Activated T-cell treated with anti-CD3 and anti-CD28 coated beads for 1 hour (primary cell): ENCODE measurements at regions not wholly inside any gene's neighbourhood (a gene's known extent, or its start where the extent isn't known, plus 50 kb on each side); places are given as distances from the start of the nearest gene placed in this dataset.

ENCODE experiments used
- DNase-seq: peaks from one replicate; pipeline ENCODE4 v3.0.0-alpha.2; 2020; ENCODE audit warnings: low read depth

DNA sequence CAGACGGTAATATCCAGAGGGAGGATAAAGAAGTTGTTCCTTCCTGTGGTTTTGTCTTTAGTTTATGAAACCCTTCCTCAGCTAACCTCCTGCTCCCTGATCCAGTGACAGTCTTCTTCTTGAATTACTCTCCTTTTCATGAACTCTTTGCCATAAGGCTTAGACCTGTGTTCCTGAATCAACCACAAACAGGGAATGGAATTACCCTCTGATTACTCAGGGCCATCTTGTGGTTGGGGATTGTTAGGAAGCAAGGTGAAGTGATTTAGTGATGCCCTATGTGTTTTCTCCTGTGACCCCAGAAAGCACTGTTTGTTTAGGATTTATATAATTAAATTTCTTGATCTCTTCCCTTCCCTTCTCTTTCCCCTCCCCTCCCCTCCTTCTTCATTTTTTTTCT, 409.1 kb downstream of the TAF11L14 start:
- no peak for DNase-seq

DNA sequence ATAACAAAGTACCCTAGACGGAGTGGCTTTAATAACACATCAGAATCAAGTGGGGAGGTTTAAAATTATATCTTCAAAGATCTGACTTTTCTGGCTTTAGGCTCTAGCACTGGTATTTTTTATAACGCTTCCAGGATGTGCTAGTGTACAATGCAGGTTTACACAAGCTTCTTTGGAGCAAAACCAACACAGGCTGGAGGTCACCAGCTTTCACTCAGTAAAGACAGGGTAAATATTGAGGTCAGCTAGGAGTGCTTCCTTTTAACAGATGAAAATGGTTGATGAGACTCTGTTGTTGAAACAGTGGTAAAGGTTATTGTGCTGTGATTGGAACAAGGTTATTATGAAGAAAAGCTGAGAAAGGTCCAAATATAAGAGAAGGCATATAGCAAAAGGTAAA, 414.2 kb downstream of the TAF11L14 start:
- no peak for DNase-seq

DNA sequence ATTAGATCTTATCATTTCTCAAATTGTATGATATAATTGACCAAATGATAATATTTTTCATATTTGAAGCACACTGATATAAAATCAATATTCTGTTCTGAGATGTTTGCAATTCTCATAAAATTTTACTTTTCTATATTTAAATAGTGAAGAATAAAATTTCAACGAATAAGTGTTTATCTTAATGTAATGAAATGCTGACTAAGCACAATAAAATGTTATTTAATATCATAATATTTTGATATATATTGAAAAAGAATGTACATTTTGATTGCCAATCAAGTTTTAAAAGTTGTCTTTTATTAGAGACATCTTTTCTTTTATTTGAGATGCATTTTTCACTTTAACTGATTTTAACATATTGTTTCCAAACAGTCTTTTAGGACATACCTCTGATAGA, 416.1 kb downstream of the TAF11L14 start:
- DNase-seq, result no peak

DNA sequence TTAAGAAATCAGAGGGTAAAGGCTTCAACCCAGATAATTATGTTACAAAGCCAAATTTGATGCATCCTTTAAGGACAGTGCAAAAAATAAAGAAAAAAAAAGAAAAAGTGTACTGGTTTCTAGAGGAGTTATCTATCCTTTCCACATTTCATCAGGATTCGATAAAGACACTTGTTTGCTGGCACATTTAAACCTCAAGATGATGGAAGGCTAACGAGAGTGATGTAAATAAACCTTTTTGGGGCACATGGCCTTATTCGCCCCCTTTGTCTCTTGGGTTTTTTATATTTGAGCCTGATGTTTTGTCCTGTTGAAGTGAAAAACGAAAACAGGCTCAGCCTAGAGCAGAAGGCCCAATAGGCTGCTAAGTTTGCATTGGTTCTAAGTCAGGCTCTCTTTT, 416.5 kb downstream of the TAF11L14 start:
- no peak for DNase-seq

DNA sequence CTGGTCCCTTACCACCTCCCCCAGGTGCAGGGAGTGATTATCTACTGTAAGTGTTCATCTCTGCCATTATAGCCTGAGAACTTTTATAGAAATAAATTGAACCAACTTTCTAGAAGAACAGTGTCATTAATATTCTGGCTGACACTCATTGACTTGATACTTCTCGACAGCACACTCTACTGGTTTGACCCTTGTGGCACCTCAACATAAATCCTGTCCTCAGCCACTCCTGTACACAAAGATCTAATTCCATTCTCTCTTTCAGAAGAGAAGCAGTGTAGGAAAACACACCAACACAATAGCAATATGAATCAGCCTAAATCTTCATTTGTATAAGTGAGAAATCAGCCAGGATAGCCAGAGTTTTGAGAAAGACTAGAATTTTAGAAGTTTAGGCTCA, 417.7 kb downstream of the TAF11L14 start:
- no peak for DNase-seq

DNA sequence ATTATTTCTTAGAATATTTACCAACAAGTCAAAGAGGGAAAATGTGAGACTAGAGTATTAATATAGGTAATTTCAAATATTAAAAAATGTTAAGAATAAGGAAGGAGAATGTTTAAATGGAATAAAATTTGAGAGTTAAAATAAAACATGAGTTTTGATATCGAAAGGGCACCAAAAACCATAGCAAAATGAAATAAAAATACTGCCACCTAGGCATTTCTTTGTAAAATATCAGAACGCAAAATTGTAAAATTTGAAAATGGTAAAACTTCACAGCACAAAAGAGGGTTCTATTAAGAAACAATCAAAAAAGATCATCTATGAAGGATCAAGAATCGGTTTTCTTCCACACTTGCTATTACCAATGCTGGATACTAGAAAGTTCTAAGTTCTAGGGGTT, 418.3 kb downstream of the TAF11L14 start:
- no peak for DNase-seq

DNA sequence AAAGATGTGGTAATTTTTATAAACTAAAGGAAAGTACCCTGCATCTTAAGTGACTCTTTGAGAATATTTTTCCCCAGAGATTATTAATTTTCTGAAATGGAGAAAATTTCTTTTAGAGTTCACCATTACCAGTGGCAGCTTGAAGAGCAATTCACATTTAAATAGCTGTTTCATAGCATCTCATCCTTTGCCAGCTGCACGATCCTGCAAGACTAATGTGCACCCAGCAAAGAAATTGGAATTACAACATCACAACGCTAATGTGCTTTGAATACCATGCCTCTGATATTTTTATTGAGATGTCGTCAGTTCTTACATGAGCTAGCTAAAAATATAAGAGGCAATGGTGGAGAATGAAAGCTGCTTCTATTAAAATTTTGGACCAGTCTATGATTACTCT, 423.5 kb downstream of the TAF11L14 start:
- DNase-seq, result no peak

DNA sequence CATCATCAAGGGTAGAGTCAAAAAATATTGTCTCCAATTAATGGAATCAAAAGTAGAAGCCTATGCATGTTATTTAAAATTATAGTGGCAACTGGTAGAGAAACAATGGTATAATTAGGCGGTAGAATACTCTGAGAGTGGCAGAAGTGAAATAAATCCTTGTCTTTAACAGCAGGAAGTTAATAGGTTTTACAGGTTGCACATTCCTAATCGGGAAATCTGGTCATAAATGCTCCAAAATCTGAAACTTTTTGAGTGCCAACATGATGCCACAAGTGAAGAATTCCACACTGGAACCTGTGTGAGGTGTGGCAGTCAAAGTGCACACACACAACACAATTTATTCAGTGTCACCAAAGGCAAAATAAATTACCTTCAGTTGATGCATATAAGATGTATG, 433.4 kb downstream of the TAF11L14 start:
- DNase-seq, result no peak

DNA sequence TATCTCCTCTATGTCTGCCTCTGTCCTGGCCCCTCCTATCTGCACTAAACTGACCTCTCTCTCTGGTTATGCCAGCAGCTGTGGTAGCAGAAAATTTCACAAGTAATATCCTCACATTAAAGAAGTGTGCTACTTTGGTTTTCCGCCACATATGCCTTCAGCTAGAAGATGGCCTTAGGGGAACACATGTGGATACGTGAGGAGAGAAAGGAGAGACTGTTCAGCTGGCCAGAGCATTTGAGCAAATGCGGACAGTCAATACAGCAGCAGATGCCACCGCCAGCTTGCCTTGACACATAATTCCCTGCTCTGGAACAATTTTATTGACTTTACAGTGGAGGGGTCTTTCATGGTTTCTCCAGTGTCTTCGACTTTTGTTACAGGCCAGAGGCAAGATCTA, 434.6 kb downstream of the TAF11L14 start:
- no peak for DNase-seq

DNA sequence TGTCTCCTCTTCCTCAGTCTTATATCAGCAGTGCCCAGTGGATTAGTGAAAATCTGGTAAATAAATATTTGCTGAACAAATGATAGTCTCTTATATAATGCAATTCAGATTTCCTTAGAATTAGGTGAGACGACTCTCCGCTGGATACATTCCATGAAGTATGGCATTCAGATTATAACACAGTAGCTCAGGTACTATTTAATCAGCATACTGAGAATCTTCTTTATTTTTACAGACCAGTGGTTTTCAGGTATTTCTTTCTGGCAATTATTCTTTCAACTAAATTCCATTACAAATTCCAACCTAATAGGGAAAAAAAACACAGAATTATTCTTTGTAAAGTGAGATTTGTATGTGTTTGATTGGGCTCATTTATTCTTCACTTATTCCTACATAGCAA, 435.5 kb downstream of the TAF11L14 start:
- no peak for DNase-seq

DNA sequence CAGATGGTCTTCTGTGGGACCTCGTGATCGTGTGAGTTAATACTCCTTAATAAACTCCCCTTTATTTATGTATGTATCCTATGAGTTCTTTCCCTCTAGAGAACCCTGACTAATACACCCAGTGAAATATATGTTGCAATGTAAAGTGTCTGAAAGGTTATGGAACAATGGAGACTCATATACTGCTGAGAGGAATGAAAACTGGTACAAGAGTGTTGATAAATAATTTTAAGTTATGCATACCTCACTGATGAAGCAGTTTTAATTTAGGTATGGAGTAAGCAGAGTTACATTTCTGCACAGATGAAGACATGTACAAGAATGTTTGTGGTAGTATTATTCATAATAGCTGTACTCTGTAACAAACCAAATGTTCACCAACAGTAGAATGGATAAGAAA, 438.3 kb downstream of the TAF11L14 start:
- DNase-seq, result no peak

DNA sequence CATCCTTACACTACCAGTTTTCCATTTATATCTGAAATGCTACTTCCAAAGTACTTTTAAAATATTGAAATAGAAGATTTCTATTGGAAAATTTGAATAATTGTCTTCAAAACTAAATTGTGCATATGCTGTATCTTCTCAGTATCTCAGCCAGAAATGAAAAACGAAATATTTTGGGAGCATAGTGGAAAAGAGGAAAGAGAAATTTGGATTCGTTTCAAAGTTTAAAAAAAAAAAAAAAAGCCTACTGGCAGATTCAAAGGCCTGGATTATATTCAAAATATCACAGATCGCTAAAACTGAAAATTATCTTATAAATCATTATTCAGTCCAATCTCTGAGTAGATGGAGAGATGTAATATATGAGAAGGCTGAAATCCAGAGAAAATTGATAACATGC, 440.7 kb downstream of the TAF11L14 start:
- no peak for DNase-seq

DNA sequence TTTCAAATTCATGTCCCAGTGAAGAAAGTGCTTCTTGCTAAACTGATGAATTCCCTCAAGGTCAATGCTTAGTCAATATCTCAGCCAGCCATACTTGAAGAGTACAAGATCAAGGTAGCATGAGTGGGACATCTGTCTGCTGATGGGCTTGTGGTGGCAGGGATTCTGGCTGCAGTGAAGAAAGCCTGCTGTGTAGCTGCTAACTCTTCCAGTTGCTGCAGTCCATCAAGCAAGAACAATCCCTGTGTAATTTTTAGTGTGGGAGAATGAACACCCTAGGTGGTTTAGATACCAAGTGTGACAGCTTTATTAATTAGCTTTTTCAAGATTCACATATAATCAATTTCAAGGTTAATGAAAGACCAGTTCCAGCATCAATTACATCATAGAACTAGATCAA, 443.9 kb downstream of the TAF11L14 start:
- DNase-seq, result no peak

DNA sequence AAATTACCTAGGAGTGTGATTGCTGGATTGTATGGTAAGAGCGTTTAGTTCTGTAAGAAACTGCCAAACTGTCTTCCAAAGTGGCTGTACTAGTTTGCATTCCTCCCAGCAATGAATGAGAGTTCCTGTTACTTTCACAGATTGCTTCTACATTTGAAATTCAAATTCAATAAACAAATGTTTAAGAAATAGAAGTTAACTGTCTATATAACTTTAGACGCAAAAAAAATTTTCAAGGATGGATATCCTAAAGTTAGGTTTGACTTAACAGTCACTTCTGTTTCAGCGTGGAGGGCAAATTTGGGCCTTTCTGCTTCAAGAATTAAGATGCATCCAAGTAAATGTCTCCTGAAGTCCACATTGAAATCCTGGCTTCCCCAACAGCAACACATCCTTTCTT, 445.6 kb downstream of the TAF11L14 start:
- DNase-seq, result no peak

DNA sequence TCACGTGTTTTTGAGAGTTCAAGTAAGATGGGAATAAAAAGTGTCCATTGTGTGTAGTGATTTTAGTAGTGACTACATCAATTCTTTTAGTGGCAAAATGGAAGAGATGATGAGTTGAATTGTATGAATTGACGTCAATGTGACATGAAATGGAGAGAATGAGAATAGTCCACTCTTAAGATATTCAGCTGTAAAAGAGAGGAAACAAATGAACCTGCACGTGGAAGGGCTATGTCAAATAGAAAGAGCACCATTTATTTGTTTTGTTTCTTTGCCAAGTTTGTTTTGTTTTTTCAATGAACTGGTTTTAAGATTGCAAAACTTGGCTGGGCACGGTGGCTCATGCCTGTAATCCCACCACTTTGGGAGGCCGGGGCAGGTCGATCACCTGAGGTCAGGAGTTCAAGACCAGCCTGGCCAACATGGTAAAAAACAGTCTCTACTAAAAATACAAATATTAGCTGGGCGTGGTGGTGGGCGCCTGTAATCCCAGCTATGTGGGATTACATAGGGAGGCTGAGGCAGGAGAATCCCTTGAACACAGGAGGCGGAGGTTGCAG, 453.8 kb downstream of the TAF11L14 start:
- DNase-seq, result no peak

DNA sequence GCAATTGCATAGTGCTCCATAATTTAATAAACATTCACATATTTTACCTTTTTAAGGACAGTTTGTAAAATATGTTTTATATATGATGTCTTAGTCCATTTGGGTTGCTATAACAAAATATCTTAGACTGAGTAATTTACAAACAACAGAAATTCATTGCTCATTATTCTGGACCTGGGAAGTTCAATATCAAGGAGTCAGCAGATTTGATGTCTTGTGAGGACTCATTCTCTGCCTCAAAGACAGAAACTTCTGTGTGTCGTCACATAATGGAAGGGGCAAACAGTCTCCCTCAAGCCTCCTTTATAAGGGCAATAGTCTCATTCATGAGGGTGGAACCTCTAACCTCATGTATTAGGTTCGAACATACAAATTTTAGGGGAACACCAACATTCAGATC, 455.9 kb downstream of the TAF11L14 start:
- DNase-seq, result no peak

DNA sequence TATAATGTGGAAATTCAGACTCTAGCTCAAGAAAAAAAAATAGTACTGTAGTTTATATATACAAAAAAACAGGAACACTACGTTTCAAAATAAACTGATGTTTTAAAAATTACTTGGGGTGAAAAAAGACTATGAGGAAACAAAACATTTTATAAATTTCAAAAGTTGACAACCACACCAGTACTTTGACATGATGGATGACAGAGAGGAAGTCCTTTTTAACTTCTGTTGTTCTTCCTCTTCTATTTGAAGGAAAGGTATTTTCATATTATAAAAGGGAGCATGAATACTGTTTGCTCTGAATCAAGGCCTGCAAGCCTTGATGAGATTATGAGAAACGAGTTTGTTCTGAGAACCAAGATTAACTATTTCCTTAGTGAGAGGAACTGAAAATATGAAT, 456.9 kb downstream of the TAF11L14 start:
- DNase-seq, result no peak

DNA sequence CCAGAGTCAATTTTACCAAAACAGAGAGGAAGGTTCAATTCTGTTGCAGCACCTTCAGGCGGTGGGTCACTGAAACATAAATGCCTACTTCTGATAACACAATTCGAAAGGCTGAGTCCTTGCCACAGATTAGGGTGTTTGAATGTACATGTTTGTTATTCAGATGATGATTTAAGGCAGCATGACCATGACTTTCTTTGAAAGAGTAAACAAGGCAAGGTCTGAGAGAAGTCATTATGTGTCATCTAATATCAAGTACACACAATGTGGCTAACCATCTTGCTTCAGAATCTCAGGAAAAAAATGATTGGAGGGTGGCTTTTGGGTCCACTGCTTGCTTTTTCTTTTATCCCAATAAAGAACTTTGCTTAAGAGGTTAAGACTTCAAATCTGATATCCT, 457.5 kb downstream of the TAF11L14 start:
- no peak for DNase-seq

DNA sequence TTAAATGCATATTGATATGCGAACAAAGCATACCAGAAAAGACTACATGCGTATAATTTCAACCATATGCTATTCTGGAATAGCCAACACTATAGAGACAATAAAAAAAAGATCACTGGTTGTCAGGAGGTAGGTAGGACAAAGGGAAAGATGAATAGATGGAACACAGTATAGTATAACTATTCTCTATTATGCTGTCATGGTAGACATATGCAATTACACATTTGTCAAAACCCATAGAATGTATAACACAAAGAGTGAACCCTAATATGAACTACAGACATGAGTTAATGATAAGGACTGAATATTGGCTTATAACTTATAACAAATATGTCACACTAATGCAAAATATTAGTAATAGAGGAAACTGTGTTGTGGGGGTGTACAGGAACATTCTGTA, 460.8 kb downstream of the TAF11L14 start:
- DNase-seq, result no peak

DNA sequence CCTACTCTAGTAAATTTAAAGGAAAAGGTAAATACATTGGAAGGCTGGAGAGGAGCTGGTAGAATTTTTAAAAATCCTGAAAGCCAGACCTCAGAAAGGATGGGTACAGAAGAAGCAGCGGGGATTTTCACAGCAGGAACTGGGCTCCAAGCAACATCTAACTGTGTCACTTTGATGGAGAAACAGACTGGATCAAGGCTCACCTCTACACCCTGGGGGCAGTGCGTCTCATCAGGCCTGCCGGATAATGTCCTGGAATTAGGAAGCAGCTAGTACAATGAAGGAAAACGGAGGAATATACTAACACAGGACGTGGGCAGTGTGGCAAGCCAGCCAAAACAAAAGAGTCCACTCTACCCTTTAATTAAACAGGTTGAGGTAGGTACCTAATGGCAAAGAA, 463.6 kb downstream of the TAF11L14 start:
- no peak for DNase-seq

DNA sequence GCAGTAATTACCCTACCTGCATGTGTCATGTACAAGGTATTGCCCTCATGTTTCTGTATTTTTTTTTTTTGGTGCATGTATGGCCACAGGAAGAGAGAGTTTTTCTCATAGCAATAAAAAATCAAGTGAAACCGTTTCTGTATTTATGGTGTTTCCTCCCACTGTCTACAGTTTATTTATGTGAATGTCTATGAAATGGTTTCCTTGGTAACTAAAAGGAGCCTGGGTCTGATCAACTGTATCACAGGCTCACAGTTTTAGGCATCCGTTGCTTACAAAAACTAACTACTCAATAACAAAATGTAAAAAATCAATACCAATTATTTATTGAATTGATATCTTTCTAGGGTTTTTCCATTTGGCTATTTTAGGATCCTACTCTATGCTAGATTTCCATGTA, 464.4 kb downstream of the TAF11L14 start:
- DNase-seq, result no peak

DNA sequence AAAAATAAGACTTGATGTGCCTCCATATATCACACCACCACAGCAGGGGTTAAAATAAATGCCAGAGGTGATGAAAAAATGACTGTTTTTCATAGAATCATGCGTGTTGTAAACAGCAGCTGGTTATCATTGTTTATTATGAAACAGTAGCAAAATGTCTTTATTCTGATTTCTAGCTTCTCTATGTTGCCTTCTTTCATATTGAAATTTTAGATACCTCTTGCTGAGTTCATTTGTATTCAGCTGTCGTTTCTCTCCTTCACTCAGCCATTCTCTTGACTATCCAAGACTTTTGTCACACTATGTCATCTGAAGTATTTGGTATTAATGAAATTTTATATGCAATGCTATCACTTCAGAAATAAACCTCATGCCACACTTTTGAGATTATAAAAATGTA, 465.0 kb downstream of the TAF11L14 start:
- no peak for DNase-seq

DNA sequence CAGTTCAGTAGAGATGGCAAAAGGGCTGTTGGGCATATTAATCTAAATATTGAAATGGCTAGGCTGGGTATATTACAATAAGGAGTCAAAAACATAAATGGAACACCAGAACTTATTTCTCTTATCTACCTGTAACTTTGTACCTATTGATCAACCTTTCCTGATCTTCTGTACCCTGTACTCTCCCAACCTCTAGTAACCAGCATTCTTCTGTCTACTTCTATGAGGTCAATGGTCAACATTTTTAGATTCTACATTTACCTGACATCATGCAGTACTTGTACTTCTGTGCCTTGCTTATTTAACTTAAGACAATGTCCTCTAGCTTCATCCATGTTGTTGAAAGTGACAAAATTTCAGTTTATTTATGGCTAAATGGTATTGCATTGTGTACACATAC, 467.3 kb downstream of the TAF11L14 start:
- no peak for DNase-seq

DNA sequence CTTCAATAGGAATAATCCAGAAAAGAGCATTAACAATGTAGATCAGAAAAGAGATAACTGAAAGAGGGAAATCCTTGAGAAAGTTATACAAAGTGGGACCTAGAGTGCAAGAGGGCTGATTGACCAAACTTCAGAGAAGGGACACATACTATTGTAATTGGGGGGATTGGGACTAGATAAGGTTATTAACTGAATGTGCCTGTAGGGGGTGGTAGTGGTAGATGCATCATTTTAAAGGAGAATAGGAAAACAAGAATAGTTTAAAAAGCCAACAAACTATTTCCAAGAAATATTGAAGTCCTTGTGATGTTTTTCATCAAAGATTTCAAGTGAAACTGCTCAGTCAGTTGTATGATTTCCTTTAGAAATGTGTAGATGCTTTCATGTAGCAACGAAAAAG, 468.5 kb downstream of the TAF11L14 start:
- no peak for DNase-seq

DNA sequence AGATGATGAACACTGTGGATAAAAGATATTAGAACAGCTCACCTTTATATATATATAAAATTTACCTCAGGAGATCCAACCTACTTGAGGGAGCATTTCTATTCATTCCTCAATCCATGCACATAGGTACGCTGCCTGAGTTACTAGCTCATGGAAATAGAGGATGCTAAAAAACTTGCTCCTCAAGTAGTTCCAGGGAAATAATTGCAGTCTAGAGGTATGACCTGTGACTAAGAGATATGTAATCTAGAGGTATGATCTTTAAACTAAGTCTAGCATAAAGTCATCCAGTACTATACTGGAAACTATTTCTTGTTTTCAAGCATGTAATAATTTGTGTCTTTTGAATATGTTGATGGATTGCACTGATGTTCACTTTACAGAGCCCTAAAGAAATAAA, 471.2 kb downstream of the TAF11L14 start:
- DNase-seq, result no peak
